HEK293 (cell line): ENCODE measurements at regions not wholly inside any gene's neighbourhood (a gene's known extent, or its start where the extent isn't known, plus 50 kb on each side); places are given as distances from the start of the nearest gene placed in this dataset.

Experiments
- SCRT2 ChIP-seq: fragments of 450-650 bp; formaldehyde crosslinking; IDR thresholded peaks from 2 replicates; pipeline ENCODE4 v1.5.1; 2016; ENCODE audit warnings: missing biosample characterization, missing genetic modification characterization
- SP2 ChIP-seq: fragments of 450-650 bp; formaldehyde crosslinking; IDR thresholded peaks from 2 replicates; pipeline ENCODE4 v1.5.1; 2016; ENCODE audit warnings: missing biosample characterization, missing genetic modification characterization
- ZNF132 ChIP-seq: fragments of 450-650 bp; formaldehyde crosslinking; IDR thresholded peaks from 2 replicates; pipeline ENCODE4 v1.5.1; 2017; ENCODE audit warnings: missing biosample characterization, missing genetic modification characterization, borderline replicate concordance
- ZNF24 ChIP-seq: fragments of 450-650 bp; formaldehyde crosslinking; IDR thresholded peaks from 2 replicates; pipeline ENCODE4 v1.5.1; 2016; ENCODE audit warnings: missing biosample characterization, missing genetic modification characterization
- ZNF37A ChIP-seq: fragments of 450-650 bp; IDR thresholded peaks from 2 replicates; pipeline ENCODE4 v1.5.1; 2018; ENCODE audit warnings: missing biosample characterization, missing genetic modification characterization
- ZNF560 ChIP-seq: fragments of 450-650 bp; formaldehyde crosslinking; IDR thresholded peaks from 2 replicates; pipeline ENCODE4 v1.5.1; 2017; ENCODE audit warnings: missing biosample characterization, missing genetic modification characterization, borderline replicate concordance
- TF ChIP-seq, protein P1 (sequence below): fragments of 450-650 bp; formaldehyde crosslinking; IDR thresholded peaks from 2 replicates; pipeline ENCODE4 v1.5.1; 2016; ENCODE audit warnings: missing biosample characterization, missing genetic modification characterization
- TF ChIP-seq, protein P2 (sequence below): fragments of 450-650 bp; formaldehyde crosslinking; IDR thresholded peaks from 2 replicates; pipeline ENCODE4 v1.5.1; 2017; ENCODE audit warnings: missing biosample characterization, missing genetic modification characterization
- TF ChIP-seq, protein P3 (sequence below): fragments of 450-650 bp; formaldehyde crosslinking; IDR thresholded peaks from 2 replicates; pipeline ENCODE4; 2016; ENCODE audit warnings: missing biosample characterization, missing genetic modification characterization
- TF ChIP-seq, protein P4 (sequence below): fragments of 450-650 bp; formaldehyde crosslinking; IDR thresholded peaks from 2 replicates; pipeline ENCODE4 v1.5.1; 2016; ENCODE audit warnings: missing biosample characterization, missing genetic modification characterization
- TF ChIP-seq, protein P5 (sequence below): fragments of 450-650 bp; formaldehyde crosslinking; IDR thresholded peaks from 2 replicates; pipeline ENCODE4 v1.5.1; 2017; ENCODE audit warnings: missing biosample characterization, missing genetic modification characterization

DNA sequence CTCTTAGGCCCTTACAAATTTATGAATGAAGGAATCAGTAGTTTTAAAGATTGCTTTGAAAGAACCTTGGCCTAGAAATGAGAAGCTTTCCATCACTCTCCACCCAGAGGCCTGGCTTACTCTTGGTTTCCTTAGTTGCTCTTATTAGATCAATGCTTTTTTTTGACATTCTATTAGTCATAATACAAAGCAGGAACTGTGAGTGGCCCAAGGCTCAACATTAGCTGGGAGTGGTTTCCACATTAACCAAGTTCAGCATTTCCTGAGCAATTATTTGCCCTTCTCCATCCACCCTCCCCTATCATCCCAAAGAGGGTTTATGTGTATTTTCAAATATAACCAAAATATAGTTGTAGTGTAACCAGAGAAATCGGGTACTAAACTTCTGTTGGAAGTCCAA lies 103.4 kb upstream of the FAM204A start:
- TF ChIP-seq ZNF132 (tag by site-specific recombination) (no peak), SP2 (tag by site-specific recombination) (no peak), SCRT2 (no peak), ZNF37A (tag by site-specific recombination) (no peak), ZNF24 (no peak), ZNF560 (tag by site-specific recombination) (no peak)
- TF ChIP-seq, protein P1, sequence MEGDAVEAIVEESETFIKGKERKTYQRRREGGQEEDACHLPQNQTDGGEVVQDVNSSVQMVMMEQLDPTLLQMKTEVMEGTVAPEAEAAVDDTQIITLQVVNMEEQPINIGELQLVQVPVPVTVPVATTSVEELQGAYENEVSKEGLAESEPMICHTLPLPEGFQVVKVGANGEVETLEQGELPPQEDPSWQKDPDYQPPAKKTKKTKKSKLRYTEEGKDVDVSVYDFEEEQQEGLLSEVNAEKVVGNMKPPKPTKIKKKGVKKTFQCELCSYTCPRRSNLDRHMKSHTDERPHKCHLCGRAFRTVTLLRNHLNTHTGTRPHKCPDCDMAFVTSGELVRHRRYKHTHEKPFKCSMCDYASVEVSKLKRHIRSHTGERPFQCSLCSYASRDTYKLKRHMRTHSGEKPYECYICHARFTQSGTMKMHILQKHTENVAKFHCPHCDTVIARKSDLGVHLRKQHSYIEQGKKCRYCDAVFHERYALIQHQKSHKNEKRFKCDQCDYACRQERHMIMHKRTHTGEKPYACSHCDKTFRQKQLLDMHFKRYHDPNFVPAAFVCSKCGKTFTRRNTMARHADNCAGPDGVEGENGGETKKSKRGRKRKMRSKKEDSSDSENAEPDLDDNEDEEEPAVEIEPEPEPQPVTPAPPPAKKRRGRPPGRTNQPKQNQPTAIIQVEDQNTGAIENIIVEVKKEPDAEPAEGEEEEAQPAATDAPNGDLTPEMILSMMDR (tag by site-specific recombination), result no peak
- TF ChIP-seq, protein P2, sequence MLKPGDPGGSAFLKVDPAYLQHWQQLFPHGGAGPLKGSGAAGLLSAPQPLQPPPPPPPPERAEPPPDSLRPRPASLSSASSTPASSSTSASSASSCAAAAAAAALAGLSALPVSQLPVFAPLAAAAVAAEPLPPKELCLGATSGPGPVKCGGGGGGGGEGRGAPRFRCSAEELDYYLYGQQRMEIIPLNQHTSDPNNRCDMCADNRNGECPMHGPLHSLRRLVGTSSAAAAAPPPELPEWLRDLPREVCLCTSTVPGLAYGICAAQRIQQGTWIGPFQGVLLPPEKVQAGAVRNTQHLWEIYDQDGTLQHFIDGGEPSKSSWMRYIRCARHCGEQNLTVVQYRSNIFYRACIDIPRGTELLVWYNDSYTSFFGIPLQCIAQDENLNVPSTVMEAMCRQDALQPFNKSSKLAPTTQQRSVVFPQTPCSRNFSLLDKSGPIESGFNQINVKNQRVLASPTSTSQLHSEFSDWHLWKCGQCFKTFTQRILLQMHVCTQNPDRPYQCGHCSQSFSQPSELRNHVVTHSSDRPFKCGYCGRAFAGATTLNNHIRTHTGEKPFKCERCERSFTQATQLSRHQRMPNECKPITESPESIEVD (tag by site-specific recombination), result no peak
- TF ChIP-seq, protein P3, sequence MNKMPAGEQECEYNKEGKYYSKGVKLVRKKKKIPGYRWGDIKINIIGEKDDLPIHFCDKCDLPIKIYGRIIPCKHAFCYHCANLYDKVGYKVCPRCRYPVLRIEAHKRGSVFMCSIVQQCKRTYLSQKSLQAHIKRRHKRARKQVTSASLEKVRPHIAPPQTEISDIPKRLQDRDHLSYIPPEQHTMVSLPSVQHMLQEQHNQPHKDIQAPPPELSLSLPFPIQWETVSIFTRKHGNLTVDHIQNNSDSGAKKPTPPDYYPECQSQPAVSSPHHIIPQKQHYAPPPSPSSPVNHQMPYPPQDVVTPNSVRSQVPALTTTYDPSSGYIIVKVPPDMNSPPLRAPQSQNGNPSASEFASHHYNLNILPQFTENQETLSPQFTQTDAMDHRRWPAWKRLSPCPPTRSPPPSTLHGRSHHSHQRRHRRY, result no peak
- TF ChIP-seq, protein P4, sequence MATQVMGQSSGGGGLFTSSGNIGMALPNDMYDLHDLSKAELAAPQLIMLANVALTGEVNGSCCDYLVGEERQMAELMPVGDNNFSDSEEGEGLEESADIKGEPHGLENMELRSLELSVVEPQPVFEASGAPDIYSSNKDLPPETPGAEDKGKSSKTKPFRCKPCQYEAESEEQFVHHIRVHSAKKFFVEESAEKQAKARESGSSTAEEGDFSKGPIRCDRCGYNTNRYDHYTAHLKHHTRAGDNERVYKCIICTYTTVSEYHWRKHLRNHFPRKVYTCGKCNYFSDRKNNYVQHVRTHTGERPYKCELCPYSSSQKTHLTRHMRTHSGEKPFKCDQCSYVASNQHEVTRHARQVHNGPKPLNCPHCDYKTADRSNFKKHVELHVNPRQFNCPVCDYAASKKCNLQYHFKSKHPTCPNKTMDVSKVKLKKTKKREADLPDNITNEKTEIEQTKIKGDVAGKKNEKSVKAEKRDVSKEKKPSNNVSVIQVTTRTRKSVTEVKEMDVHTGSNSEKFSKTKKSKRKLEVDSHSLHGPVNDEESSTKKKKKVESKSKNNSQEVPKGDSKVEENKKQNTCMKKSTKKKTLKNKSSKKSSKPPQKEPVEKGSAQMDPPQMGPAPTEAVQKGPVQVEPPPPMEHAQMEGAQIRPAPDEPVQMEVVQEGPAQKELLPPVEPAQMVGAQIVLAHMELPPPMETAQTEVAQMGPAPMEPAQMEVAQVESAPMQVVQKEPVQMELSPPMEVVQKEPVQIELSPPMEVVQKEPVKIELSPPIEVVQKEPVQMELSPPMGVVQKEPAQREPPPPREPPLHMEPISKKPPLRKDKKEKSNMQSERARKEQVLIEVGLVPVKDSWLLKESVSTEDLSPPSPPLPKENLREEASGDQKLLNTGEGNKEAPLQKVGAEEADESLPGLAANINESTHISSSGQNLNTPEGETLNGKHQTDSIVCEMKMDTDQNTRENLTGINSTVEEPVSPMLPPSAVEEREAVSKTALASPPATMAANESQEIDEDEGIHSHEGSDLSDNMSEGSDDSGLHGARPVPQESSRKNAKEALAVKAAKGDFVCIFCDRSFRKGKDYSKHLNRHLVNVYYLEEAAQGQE (tag by site-specific recombination), result no peak
- TF ChIP-seq, protein P5, sequence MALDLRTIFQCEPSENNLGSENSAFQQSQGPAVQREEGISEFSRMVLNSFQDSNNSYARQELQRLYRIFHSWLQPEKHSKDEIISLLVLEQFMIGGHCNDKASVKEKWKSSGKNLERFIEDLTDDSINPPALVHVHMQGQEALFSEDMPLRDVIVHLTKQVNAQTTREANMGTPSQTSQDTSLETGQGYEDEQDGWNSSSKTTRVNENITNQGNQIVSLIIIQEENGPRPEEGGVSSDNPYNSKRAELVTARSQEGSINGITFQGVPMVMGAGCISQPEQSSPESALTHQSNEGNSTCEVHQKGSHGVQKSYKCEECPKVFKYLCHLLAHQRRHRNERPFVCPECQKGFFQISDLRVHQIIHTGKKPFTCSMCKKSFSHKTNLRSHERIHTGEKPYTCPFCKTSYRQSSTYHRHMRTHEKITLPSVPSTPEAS, result no peak
